Fibroblast of lung (primary cell): ENCODE measurements at regions not wholly inside any gene's neighbourhood (a gene's known extent, or its start where the extent isn't known, plus 50 kb on each side); places are given as distances from the start of the nearest gene placed in this dataset.

Experiments
- DNase-seq, 2 donors: peaks; one replicate each; pipeline versions ENCODE4 v3.0.0 to v3.0.0-alpha.2; 2010; ENCODE audit warnings: low read depth in 2 of 2
- H2AFZ ChIP-seq: 2 replicates; pipeline ENCODE4 v1.5.1; 2012; ENCODE audit warnings: low read length, control low read depth, inconsistent platforms
- H3K27ac ChIP-seq: 2 replicates; pipeline ENCODE4 v1.5.1; 2011; ENCODE audit warnings: low read length, control low read depth; ENCODE audit not compliant: insufficient read depth
- H3K27me3 ChIP-seq: 2 replicates; pipeline ENCODE4 v1.5.1; 2011; ENCODE audit warnings: mild to moderate bottlenecking, low read length; ENCODE audit not compliant: control insufficient read depth, insufficient read depth
- H3K36me3 ChIP-seq: 2 replicates; pipeline ENCODE4 v1.5.1; 2011; ENCODE audit warnings: low read length; ENCODE audit not compliant: control insufficient read depth, insufficient read depth
- H3K4me1 ChIP-seq: 2 replicates; pipeline ENCODE4 v1.5.1; 2011; ENCODE audit warnings: low read length; ENCODE audit not compliant: control insufficient read depth, insufficient read depth; ENCODE audit errors: extremely low read depth
- H3K4me2 ChIP-seq: 2 replicates; pipeline ENCODE4 v1.5.1; 2011; ENCODE audit warnings: low read length, control low read depth; ENCODE audit not compliant: insufficient read depth; ENCODE audit errors: extremely low read depth
- H3K4me3 ChIP-seq, 4 experiments: fragments of 200-600 bp in 1 of 4; sonication (generic) in 1 of 4; replicated peaks in 1 of 4; 2 replicates each; pipeline ENCODE4 v1.5.1; 2011 to 2016; ENCODE audit warnings: low read length in 4 of 4, low read depth in 3 of 4, mild to moderate bottlenecking in 3 of 4, control low read depth in 2 of 4, inconsistent platforms in 1 of 4, mixed read lengths in 1 of 4; ENCODE audit not compliant: insufficient read depth in 1 of 4; ENCODE audit errors: control extremely low read depth in 1 of 4
- H3K79me2 ChIP-seq: 2 replicates; pipeline ENCODE4 v1.5.1; 2012; ENCODE audit warnings: mild to moderate bottlenecking, low read length, inconsistent platforms; ENCODE audit not compliant: control insufficient read depth, insufficient read depth
- H3K9ac ChIP-seq: 2 replicates; pipeline ENCODE4 v1.5.1; 2011; ENCODE audit warnings: mild to moderate bottlenecking, low read length, control low read depth; ENCODE audit not compliant: insufficient read depth
- H3K9me3 ChIP-seq: 2 replicates; pipeline ENCODE4 v1.5.1; 2012; ENCODE audit warnings: low read depth, low read length; ENCODE audit not compliant: control insufficient read depth, insufficient read depth
- H4K20me1 ChIP-seq: 2 replicates; pipeline ENCODE4 v1.5.1; 2011; ENCODE audit warnings: low read length; ENCODE audit not compliant: control insufficient read depth, insufficient read depth; ENCODE audit errors: extremely low read depth
- CTCF ChIP-seq, 2 donors: IDR thresholded peaks in 1 of 2; conservative IDR thresholded peaks in 1 of 2; 1 replicate in 1 of 2; 2 replicates in 1 of 2; pipeline ENCODE4 v1.5.1; 2011 to 2012; ENCODE audit warnings: low read length in 2 of 2, control low read depth in 1 of 2, inconsistent platforms in 1 of 2, low read depth in 1 of 2, mild to moderate bottlenecking in 1 of 2
- EZH2 ChIP-seq: IDR thresholded peaks from 2 replicates; pipeline ENCODE4 v1.5.1; 2012; ENCODE audit warnings: low read length, control low read depth, mild to moderate bottlenecking; ENCODE audit errors: missing control alignments

GRCh38 chr5:112636751-112637150 lies 100.9 kb upstream of the APC start:
- Histone ChIP-seq H4K20me1 (no peaks in the 10 kb centered on the region), H3K4me1 (no peaks in the 10 kb centered on the region), H3K79me2 (no peaks in the 10 kb centered on the region), H3K27me3 (no peaks in the 10 kb centered on the region), H3K27ac (no peak overlapping the region), H3K4me3 (no peak overlapping the region), H2AFZ (no peak overlapping the region), H3K9ac (no peak overlapping the region), H3K36me3 (no peaks in the 10 kb centered on the region), H3K4me2 (no peak overlapping the region), H3K9me3 (no peaks in the 10 kb centered on the region)
- no peak for TF ChIP-seq CTCF (conservative IDR thresholded peaks at IDR 0.05 in 1 of 2, IDR thresholded peaks at IDR 0.05 in 1 of 2; ENCODE audit: low read depth in 1 of 2, low read length in 2 of 2)
- DNase-seq = no peak

- no peak overlapping the region for H2AFZ ChIP-seq
- H3K4me3 ChIP-seq = no peak overlapping the region
- DNase-seq = no peak
- H3K9me3 ChIP-seq = no peaks in the 10 kb centered on the region
- no peaks in the 10 kb centered on the region for H3K79me2 ChIP-seq
- H3K4me1 ChIP-seq = no peaks in the 10 kb centered on the region
- no peaks in the 10 kb centered on the region for H3K36me3 ChIP-seq
- H4K20me1 ChIP-seq = no peaks in the 10 kb centered on the region
- TF ChIP-seq EZH2 (no peak), CTCF (conservative IDR thresholded peaks at IDR 0.05 in 1 of 2, IDR thresholded peaks at IDR 0.05 in 1 of 2; ENCODE audit: low read depth in 1 of 2, low read length in 2 of 2) (no peak)
- no peaks in the 10 kb centered on the region for H3K27me3 ChIP-seq
- H3K27ac ChIP-seq = no peak overlapping the region
- H3K9ac ChIP-seq = no peak overlapping the region
- no peak overlapping the region for H3K4me2 ChIP-seq
These were observed 100.3 kb upstream of the APC start for GRCh38 chr5:112637343-112637742.

GRCh38 chr5:112640546-112640945 lies 97.1 kb upstream of the APC start:
- no peaks in the 10 kb centered on the region for H3K36me3 ChIP-seq
- H3K9me3 ChIP-seq = no peaks in the 10 kb centered on the region
- TF ChIP-seq CTCF (conservative IDR thresholded peaks at IDR 0.05 in 1 of 2, IDR thresholded peaks at IDR 0.05 in 1 of 2; ENCODE audit: low read depth in 1 of 2, low read length in 2 of 2) = no peak
- no peak for TF ChIP-seq EZH2
- H3K27ac ChIP-seq = no peak overlapping the region
- H3K27me3 ChIP-seq = no peaks in the 10 kb centered on the region
- H3K79me2 ChIP-seq = no peaks in the 10 kb centered on the region
- H3K9ac ChIP-seq = no peak overlapping the region
- no peaks in the 10 kb centered on the region for H3K4me1 ChIP-seq
- H3K4me2 ChIP-seq = no peak overlapping the region
- no peak overlapping the region for H2AFZ ChIP-seq
- DNase-seq = no peak
- H3K4me3 ChIP-seq = no peak overlapping the region
- no peaks in the 10 kb centered on the region for H4K20me1 ChIP-seq
